ENCODE measurements at regions not wholly inside any gene's neighbourhood (a gene's known extent, or its start where the extent isn't known, plus 50 kb on each side); places are given as distances from the start of the nearest gene placed in this dataset.

DNA sequence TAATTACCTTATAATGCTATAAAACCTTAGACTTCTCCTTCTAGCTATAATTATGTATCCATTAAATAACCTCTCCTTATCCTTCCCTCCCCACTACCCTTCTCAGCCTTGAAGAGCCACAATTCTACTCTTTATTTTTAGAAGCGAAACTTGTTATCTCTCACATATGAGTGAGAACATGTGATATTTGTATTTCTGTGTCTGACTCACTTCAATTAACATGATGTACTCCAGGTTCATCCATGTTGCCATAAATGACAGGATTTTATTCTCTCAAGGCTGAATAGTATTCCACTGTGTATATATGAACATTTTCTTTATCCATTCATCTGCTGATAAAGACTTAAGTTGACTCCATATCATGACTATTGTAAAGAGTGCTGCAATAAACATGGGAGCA lies 485.6 kb downstream of the FLRT2 start:
- TF ChIP-seq, protein P1, sequence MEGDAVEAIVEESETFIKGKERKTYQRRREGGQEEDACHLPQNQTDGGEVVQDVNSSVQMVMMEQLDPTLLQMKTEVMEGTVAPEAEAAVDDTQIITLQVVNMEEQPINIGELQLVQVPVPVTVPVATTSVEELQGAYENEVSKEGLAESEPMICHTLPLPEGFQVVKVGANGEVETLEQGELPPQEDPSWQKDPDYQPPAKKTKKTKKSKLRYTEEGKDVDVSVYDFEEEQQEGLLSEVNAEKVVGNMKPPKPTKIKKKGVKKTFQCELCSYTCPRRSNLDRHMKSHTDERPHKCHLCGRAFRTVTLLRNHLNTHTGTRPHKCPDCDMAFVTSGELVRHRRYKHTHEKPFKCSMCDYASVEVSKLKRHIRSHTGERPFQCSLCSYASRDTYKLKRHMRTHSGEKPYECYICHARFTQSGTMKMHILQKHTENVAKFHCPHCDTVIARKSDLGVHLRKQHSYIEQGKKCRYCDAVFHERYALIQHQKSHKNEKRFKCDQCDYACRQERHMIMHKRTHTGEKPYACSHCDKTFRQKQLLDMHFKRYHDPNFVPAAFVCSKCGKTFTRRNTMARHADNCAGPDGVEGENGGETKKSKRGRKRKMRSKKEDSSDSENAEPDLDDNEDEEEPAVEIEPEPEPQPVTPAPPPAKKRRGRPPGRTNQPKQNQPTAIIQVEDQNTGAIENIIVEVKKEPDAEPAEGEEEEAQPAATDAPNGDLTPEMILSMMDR (conservative IDR thresholded peaks at IDR 0.05) = no peak
- no peak for TF ChIP-seq ZFX (IDR thresholded peaks at IDR 0.05)
- H3K27ac ChIP-seq = no peak overlapping the region

DNA sequence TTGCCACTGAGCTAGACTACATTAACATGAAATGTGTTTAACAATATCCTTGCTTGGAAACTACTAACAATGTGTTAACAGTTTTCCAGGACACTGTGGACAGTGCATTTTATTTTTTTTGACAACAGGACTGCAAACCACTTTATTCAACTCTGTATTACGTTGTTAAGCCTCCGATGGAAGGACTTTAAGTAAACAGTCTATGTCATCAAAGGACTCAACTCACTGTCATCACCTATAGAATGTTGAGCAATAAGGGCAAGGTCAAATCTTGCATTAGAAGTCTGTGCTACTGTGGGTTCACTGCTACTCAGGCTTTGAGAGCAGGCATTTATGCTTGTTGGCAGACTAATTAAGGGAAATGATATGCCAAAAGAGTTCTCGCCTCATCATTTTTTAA lies 483.7 kb downstream of the FLRT2 start:
- TF ChIP-seq, protein P1 (conservative IDR thresholded peaks at IDR 0.05) = no peak
- TF ChIP-seq ZFX (IDR thresholded peaks at IDR 0.05) = no peak
- H3K27ac ChIP-seq = no peak overlapping the region

DNA sequence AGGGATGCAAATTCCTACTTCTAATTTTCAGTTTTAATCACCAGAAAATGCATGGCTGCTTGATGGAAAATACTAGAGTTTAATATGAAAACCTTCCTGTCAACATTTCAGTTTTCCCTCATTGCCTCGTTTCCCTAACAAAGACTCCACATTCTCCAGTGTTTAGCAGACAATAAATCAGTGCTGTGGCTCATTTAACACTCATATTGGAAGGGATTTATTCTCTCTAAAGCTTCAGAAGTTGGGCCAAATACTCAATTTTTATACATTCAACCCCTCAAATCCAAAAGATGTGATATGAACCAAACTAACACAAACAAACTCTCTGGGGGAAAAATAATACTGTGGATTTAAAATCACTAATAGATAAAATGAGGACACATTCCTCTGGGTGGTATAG lies 482.5 kb downstream of the FLRT2 start:
- no peak overlapping the region for H3K27ac ChIP-seq
- TF ChIP-seq ZFX (IDR thresholded peaks at IDR 0.05) = no peak
- TF ChIP-seq, protein P1 (conservative IDR thresholded peaks at IDR 0.05) = no peak

DNA sequence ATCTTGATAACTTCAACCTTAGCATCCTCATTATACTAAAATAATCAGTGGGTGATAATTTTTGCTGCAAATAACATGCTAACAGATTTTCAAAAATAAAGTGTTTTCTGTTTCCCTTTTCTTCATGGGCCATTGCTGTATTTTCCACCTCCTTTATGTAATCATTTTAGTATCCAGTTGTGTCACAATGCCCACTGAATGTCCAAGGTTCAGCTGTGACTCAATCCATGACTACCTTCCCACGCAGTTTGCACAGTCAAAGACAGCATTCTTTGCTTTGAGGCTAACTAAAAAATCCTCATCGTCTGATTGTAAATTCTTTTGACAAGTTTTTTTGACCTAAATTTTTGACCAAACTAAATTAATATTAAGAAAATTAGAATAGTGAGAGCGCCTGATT lies 474.1 kb downstream of the FLRT2 start:
- no peak for TF ChIP-seq ZFX (IDR thresholded peaks at IDR 0.05)
- no peak overlapping the region for H3K27ac ChIP-seq

DNA sequence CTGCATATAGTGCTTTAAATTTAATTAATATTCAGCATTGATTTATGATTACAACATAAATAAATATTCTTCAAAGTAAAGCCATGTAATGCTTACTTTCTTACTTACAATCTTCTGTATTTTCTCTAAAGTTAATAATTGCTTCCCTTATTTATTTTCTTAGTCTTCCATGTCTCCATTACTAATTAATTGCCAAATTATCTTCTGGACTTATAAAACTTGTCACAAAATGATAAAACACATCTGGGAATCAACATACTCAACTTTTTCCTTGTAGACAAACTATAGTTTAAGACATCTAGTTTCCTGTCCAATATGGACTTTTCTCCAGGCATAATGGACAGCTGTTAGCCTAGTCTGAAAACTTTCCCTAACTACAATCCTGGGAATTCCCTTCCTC lies 466.6 kb downstream of the FLRT2 start:
- H3K27ac ChIP-seq = no peak overlapping the region
- no peak for TF ChIP-seq ZFX (IDR thresholded peaks at IDR 0.05)
- TF ChIP-seq, protein P1 (conservative IDR thresholded peaks at IDR 0.05) = no peak

DNA sequence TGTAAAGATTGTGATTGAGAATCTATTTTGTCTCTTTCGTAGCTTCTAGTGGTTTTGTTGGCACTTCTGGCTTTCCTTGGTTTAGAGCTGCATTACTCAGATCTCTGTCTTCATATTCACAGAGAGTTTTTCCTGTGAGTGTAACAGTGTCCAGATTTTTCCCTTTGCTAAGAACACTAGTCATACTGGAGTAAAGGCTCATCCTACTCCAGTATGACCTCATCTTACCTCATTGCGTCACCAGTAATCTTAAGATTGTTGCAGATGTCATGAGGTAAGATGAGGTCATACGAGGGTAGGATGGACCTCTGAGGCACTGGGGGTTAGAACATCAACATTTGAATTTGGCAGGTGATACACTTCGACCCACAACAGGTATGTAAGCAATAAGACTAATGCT lies 461.2 kb downstream of the FLRT2 start:
- H3K27ac ChIP-seq = no peak overlapping the region
- TF ChIP-seq, protein P1 (conservative IDR thresholded peaks at IDR 0.05) = no peak
- TF ChIP-seq ZFX (IDR thresholded peaks at IDR 0.05) = no peak

DNA sequence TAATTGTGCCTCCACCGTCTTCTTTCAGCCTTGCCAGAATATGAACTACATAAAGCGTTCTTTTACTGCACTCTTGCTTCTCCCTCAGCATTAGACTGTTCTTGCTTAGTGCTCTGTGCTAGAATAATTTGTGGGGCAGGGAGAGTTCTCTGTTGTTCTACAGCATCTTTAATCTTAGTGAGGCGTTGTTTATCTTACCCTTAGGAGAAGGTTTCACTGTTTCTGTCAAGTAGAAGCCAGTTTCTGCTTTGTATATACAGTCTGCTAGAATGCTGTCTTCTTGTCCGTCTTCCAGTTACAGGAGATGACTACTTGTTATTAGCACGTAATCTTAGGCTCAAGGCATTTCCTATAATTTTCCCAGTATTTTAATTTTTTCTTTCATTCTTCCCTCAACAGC lies 458.0 kb downstream of the FLRT2 start:
- TF ChIP-seq, protein P1 (conservative IDR thresholded peaks at IDR 0.05) = no peak
- TF ChIP-seq ZFX (IDR thresholded peaks at IDR 0.05) = no peak
- H3K27ac ChIP-seq = no peak overlapping the region

DNA sequence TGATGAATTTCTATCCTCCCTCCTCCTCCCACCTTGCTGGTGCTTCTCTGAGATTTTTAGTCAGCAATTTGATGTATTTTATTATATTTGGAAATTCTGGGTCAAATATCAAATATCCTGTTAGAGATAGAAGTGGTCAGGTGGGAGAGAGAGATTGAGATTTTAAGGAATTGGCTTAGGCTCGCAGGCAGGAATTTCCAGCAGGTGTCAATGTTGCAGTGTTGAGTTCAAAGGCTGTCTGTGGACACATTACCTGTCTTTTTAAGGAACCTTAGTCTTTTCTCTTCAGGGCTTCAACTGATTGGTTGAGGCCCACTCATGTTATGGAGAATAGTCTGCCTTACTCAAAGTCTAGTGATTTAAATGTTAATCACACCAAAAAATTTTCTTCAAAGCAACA lies 457.3 kb downstream of the FLRT2 start:
- H3K27ac ChIP-seq = no peak overlapping the region
- TF ChIP-seq, protein P1 (conservative IDR thresholded peaks at IDR 0.05) = no peak
- TF ChIP-seq ZFX (IDR thresholded peaks at IDR 0.05) = no peak

Data from C4-2B (cell line).